ENCODE measurements at regions not wholly inside any gene's neighbourhood (a gene's known extent, or its start where the extent isn't known, plus 50 kb on each side); places are given as distances from the start of the nearest gene placed in this dataset.

DNA sequence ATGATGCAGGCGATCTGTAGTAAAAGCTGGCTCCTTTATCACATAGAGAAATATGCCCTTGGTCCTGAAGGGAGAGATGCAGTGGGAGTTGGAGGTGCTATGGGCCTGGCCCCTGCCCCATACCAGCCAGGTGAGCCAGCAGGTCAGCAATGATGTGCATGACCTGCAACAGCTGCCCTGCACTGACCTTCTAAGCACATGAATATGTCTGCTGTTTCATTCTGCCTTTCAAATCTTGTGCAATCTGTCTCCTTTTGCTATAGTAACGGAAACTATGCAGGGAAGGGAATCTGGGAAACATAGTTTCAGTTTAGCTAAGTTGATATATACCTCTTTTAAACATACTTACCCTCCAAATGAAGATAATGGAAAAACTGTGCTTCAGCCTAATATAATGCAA is 235.2 kb downstream of the TDRD15 start:
- Histone ChIP-seq H3K9me3 (ENCODE audit: control insufficient read depth, insufficient read depth, low read depth, low read length) (no peaks in the 10 kb centered on the region), H3K27ac (ENCODE audit: low read length) (no peak overlapping the region), H3K4me3 (ENCODE audit: low read depth in 2 of 2, low read length in 2 of 2) (no peak overlapping the region), H3K36me3 (ENCODE audit: control insufficient read depth, insufficient read depth, low read length) (no peaks in the 10 kb centered on the region), H3K4me1 (ENCODE audit: control insufficient read depth, insufficient read depth, low read length) (no peaks in the 10 kb centered on the region), H3K27me3 (ENCODE audit: control insufficient read depth, insufficient read depth, low read length) (no peaks in the 10 kb centered on the region)
- TF ChIP-seq SIN3A (IDR thresholded peaks at IDR 0.05; ENCODE audit: borderline replicate concordance, insufficient read depth, low read depth, low read length) (no peak), TCF7L2 (IDR thresholded peaks at IDR 0.05; ENCODE audit: low read depth, low read length) (no peak), POLR2AphosphoS5 (IDR thresholded peaks at IDR 0.05; ENCODE audit: low read depth, low read length) (no peak)
- TF ChIP-seq, protein P1, sequence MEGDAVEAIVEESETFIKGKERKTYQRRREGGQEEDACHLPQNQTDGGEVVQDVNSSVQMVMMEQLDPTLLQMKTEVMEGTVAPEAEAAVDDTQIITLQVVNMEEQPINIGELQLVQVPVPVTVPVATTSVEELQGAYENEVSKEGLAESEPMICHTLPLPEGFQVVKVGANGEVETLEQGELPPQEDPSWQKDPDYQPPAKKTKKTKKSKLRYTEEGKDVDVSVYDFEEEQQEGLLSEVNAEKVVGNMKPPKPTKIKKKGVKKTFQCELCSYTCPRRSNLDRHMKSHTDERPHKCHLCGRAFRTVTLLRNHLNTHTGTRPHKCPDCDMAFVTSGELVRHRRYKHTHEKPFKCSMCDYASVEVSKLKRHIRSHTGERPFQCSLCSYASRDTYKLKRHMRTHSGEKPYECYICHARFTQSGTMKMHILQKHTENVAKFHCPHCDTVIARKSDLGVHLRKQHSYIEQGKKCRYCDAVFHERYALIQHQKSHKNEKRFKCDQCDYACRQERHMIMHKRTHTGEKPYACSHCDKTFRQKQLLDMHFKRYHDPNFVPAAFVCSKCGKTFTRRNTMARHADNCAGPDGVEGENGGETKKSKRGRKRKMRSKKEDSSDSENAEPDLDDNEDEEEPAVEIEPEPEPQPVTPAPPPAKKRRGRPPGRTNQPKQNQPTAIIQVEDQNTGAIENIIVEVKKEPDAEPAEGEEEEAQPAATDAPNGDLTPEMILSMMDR (IDR thresholded peaks at IDR 0.05): no peak
- TF ChIP-seq, protein P2, sequence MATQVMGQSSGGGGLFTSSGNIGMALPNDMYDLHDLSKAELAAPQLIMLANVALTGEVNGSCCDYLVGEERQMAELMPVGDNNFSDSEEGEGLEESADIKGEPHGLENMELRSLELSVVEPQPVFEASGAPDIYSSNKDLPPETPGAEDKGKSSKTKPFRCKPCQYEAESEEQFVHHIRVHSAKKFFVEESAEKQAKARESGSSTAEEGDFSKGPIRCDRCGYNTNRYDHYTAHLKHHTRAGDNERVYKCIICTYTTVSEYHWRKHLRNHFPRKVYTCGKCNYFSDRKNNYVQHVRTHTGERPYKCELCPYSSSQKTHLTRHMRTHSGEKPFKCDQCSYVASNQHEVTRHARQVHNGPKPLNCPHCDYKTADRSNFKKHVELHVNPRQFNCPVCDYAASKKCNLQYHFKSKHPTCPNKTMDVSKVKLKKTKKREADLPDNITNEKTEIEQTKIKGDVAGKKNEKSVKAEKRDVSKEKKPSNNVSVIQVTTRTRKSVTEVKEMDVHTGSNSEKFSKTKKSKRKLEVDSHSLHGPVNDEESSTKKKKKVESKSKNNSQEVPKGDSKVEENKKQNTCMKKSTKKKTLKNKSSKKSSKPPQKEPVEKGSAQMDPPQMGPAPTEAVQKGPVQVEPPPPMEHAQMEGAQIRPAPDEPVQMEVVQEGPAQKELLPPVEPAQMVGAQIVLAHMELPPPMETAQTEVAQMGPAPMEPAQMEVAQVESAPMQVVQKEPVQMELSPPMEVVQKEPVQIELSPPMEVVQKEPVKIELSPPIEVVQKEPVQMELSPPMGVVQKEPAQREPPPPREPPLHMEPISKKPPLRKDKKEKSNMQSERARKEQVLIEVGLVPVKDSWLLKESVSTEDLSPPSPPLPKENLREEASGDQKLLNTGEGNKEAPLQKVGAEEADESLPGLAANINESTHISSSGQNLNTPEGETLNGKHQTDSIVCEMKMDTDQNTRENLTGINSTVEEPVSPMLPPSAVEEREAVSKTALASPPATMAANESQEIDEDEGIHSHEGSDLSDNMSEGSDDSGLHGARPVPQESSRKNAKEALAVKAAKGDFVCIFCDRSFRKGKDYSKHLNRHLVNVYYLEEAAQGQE (IDR thresholded peaks at IDR 0.05; ENCODE audit: insufficient read depth in 1 of 2, low read depth in 2 of 2, low read length in 1 of 2): no peak
- ATAC-seq (no peak), DNase-seq (ENCODE audit: low read depth, low spot score) (no peak)
- BruUV-seq (replicated peaks): no TSS peak
- intact Hi-C loops (cut with micrococcal nuclease; ENCODE audit: unreplicated experiment) (no loop called here), in situ Hi-C loops (cut with HindIII; ENCODE audit: low pct_unique_long_range_greater_than_20kb, low sequenced_read_pairs) (no loop called here)
- ChIA-PET POLR2A (no interaction called here), CTCF (no interaction called here)

DNA sequence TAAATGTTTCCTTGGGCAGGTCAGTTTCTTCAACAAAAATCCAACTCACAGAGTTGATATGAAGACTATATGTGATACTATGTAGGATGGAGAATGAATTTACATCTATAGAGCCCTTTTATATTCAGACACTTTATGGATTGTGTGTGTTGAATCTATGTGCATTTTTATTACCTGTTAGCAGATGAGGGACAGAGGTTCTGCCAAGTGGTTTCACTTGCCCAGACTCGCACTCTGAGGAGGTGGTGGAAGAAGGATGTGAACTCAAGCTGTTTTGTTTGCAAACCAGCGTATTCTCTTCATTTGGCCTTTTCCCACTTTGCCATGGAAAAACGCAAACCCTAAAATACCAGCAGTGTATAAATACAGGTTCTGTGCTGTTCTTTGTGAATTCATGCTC is 237.6 kb downstream of the TDRD15 start:
- TF ChIP-seq POLR2AphosphoS5 (IDR thresholded peaks at IDR 0.05; ENCODE audit: low read depth, low read length) (no peak), SIN3A (IDR thresholded peaks at IDR 0.05; ENCODE audit: borderline replicate concordance, insufficient read depth, low read depth, low read length) (no peak)
- TF ChIP-seq, protein P2 (IDR thresholded peaks at IDR 0.05; ENCODE audit: insufficient read depth in 1 of 2, low read depth in 2 of 2, low read length in 1 of 2): no peak
- DNase-seq (ENCODE audit: low read depth, low spot score) (no peak), ATAC-seq (no peak)
- Histone ChIP-seq H3K9me3 (ENCODE audit: control insufficient read depth, insufficient read depth, low read depth, low read length) (no peaks in the 10 kb centered on the region), H3K27me3 (ENCODE audit: control insufficient read depth, insufficient read depth, low read length) (no peaks in the 10 kb centered on the region), H3K4me3 (ENCODE audit: low read depth in 2 of 2, low read length in 2 of 2) (no peak overlapping the region), H3K27ac (ENCODE audit: low read length) (no peak overlapping the region), H3K4me1 (ENCODE audit: control insufficient read depth, insufficient read depth, low read length) (no peaks in the 10 kb centered on the region), H3K36me3 (ENCODE audit: control insufficient read depth, insufficient read depth, low read length) (no peaks in the 10 kb centered on the region)
- intact Hi-C loops (cut with micrococcal nuclease; ENCODE audit: unreplicated experiment): no loop called here
- no TSS peak for BruUV-seq (replicated peaks)
- ChIA-PET POLR2A (no interaction called here), CTCF (no interaction called here)
- in situ Hi-C loops (cut with HindIII; ENCODE audit: low pct_unique_long_range_greater_than_20kb, low sequenced_read_pairs): no loop called here

Measured in Panc1 (cell line).